ENCODE measurements at regions not wholly inside any gene's neighbourhood (a gene's known extent, or its start where the extent isn't known, plus 50 kb on each side); places are given as distances from the start of the nearest gene placed in this dataset.

- TF ChIP-seq MAX (IDR thresholded peaks at IDR 0.05; ENCODE audit: low read depth, low read length) (no peak), CTCF (IDR thresholded peaks at IDR 0.05; ENCODE audit: low read depth, low read length) (no peak)
Observed at GRCh38 chr16:63146251-63146650, 1110.0 kb upstream of the CDH8 start.
